Hepatocyte (in vitro differentiated cells): ENCODE measurements at regions not wholly inside any gene's neighbourhood (a gene's known extent, or its start where the extent isn't known, plus 50 kb on each side); places are given as distances from the start of the nearest gene placed in this dataset.

Source experiments
- CTCF ChIP-seq: fragments of 200-600 bp; sonication (generic); IDR thresholded peaks from 2 replicates; pipeline ENCODE4 v1.5.1; 2016; ENCODE audit warnings: antibody characterized with exemption, mild to moderate bottlenecking; ENCODE audit not compliant: poor library complexity
- EZH2 ChIP-seq: fragments of 200-600 bp; sonication (generic); IDR thresholded peaks from 2 replicates; pipeline ENCODE4 v1.6.1; 2016; ENCODE audit warnings: antibody characterized with exemption, mild to moderate bottlenecking, borderline replicate concordance

GRCh38 chr6:82033631-82034211, 213.8 kb downstream of the IBTK start:
- no peak for TF ChIP-seq CTCF
- TF ChIP-seq EZH2: no peak
